SK-N-SH (cell line): ENCODE measurements at regions not wholly inside any gene's neighbourhood (a gene's known extent, or its start where the extent isn't known, plus 50 kb on each side); places are given as distances from the start of the nearest gene placed in this dataset.

Source experiments
- CTCF ChIA-PET: fragments of 300-600, 350-600 bp; formaldehyde crosslinking; extraction: SDS; loops from one replicate; lab custom pipeline; 2021; lab: Yijun Ruan, JAX
- POLR2A ChIA-PET: fragments of 350-600 bp; sonication (Branson Sonifier 250); formaldehyde crosslinking; extraction: SDS; loops from one replicate; lab custom pipeline; 2020; ENCODE audit warnings: antibody characterized with exemption, inconsistent platforms; lab: Yijun Ruan, JAX
- DNase-seq: peaks from one replicate; pipeline ENCODE4 v3.0.0; 2012
- H2AFZ ChIP-seq: fragments of 200-600 bp; sonication (generic); 2 replicates; pipeline ENCODE4 v1.8.1; 2016; ENCODE audit warnings: antibody characterized with exemption, mild to moderate bottlenecking, low read depth
- H3F3A ChIP-seq: fragments of 200-600 bp; sonication (generic); replicated peaks from 2 replicates; pipeline ENCODE3; 2016; ENCODE audit warnings: antibody characterized with exemption, mild to moderate bottlenecking; ENCODE audit not compliant: insufficient read depth
- H3K27ac ChIP-seq, 2 experiments: fragments of 200-500 bp in 1 of 2; fragments of 200-600 bp in 1 of 2; sonication (Bioruptor generic) in 1 of 2; sonication (generic), shearing (Covaris generic) in 1 of 2; 2 replicates each; pipeline versions ENCODE4 v1.5.1 to v1.6.1; 2014 to 2016; ENCODE audit warnings: low read depth in 2 of 2, inconsistent platforms in 1 of 2, low read length in 1 of 2, mild to moderate bottlenecking in 1 of 2, mixed read lengths in 1 of 2
- H3K27me3 ChIP-seq: fragments of 200-600 bp; sonication (generic), shearing (Covaris generic); 2 replicates; pipeline ENCODE4 v1.6.1; 2016; ENCODE audit warnings: mixed run types; ENCODE audit not compliant: insufficient read depth
- H3K36me3 ChIP-seq, 2 experiments: fragments of 200-500 bp in 1 of 2; fragments of 200-600 bp in 1 of 2; sonication (Bioruptor generic) in 1 of 2; sonication (generic) in 1 of 2; replicated peaks in 1 of 2; 2 replicates each; pipeline versions ENCODE3 to v1.5.1; 2014 to 2016; ENCODE audit warnings: low read length in 1 of 2, mild to moderate bottlenecking in 1 of 2; ENCODE audit not compliant: insufficient read depth in 2 of 2, control insufficient read depth in 1 of 2
- H3K4me1 ChIP-seq, 2 experiments: fragments of 200-500 bp in 1 of 2; fragments of 200-600 bp in 1 of 2; sonication (Bioruptor generic) in 1 of 2; sonication (generic), shearing (Covaris generic) in 1 of 2; 2 replicates each; pipeline versions ENCODE4 v1.5.1 to v1.6.1; 2014 to 2016; ENCODE audit warnings: low read depth in 1 of 2, low read length in 1 of 2, mixed run types in 1 of 2; ENCODE audit not compliant: insufficient read depth in 2 of 2, control insufficient read depth in 1 of 2
- H3K4me2 ChIP-seq: fragments of 200-600 bp; sonication (generic), shearing (Covaris generic); 2 replicates; pipeline ENCODE4 v1.6.1; 2017; ENCODE audit warnings: mixed run types
- H3K4me3 ChIP-seq, 2 experiments: fragments of 200-500 bp in 1 of 2; fragments of 200-600 bp in 1 of 2; sonication (Bioruptor generic) in 1 of 2; sonication (generic), shearing (Covaris generic) in 1 of 2; 2 replicates each; pipeline versions ENCODE4 v1.5.1 to v1.8.1; 2014 to 2016; ENCODE audit warnings: low read depth in 2 of 2, inconsistent platforms in 1 of 2, low read length in 1 of 2, mild to moderate bottlenecking in 1 of 2, mixed read lengths in 1 of 2, moderate library complexity in 1 of 2
- H3K79me2 ChIP-seq: fragments of 200-600 bp; sonication (generic); 2 replicates; pipeline ENCODE4 v1.8.1; 2017; ENCODE audit warnings: mild to moderate bottlenecking; ENCODE audit not compliant: insufficient read depth
- H3K9ac ChIP-seq: fragments of 200-600 bp; sonication (generic); 2 replicates; pipeline ENCODE4 v1.6.1; 2017; ENCODE audit warnings: mixed run types
- H3K9me2 ChIP-seq: fragments of 200-600 bp; sonication (generic); 2 replicates; pipeline ENCODE4 v1.6.1; 2017; ENCODE audit warnings: mixed run types
- H3K9me3 ChIP-seq: fragments of 200-600 bp; sonication (generic); 2 replicates; pipeline ENCODE4 v1.6.1; 2017; ENCODE audit warnings: mixed run types, mild to moderate bottlenecking, moderate library complexity
- H4K20me1 ChIP-seq: fragments of 200-600 bp; sonication (generic); 2 replicates; pipeline ENCODE4 v1.6.1; 2017; ENCODE audit warnings: mild to moderate bottlenecking, mixed run types; ENCODE audit not compliant: insufficient read depth
- CHD2 ChIP-seq: fragments of 150-350 bp; IDR thresholded peaks from 2 replicates; pipeline ENCODE4 v1.6.1; 2018; ENCODE audit warnings: low read length; ENCODE audit not compliant: partially characterized antibody
- EP300 ChIP-seq, 2 experiments: IDR thresholded peaks; 2 replicates each; pipeline versions ENCODE4 v1.4.0 to v1.6.1; 2012; ENCODE audit warnings: borderline replicate concordance in 1 of 2, low read depth in 1 of 2, low read length in 1 of 2
- EZH2phosphoT487 ChIP-seq: fragments of 200-600 bp; sonication (generic); IDR thresholded peaks from 2 replicates; pipeline ENCODE4 v1.6.1; 2017; ENCODE audit warnings: low read depth, mixed run types, mild to moderate bottlenecking, antibody characterized with exemption, moderate library complexity, borderline replicate concordance
- FOSL2 ChIP-seq: IDR thresholded peaks from 2 replicates; pipeline ENCODE4 v1.4.0; 2012; ENCODE audit warnings: low read depth, mild to moderate bottlenecking, moderate library complexity, borderline replicate concordance
- FOXM1 ChIP-seq: IDR thresholded peaks from 2 replicates; pipeline ENCODE4 v1.4.0; 2012; ENCODE audit warnings: low read depth, mild to moderate bottlenecking
- GABPA ChIP-seq: IDR thresholded peaks from 2 replicates; pipeline ENCODE4 v1.4.0; 2012; ENCODE audit warnings: low read depth, mild to moderate bottlenecking
- JUND ChIP-seq: IDR thresholded peaks from 2 replicates; pipeline ENCODE4 v1.4.0; 2012
- NFIC ChIP-seq: IDR thresholded peaks from 2 replicates; pipeline ENCODE4 v1.4.0; 2012; ENCODE audit warnings: borderline replicate concordance
- POLR2AphosphoS5 ChIP-seq: IDR thresholded peaks from 2 replicates; pipeline ENCODE4 v1.6.1; 2012; ENCODE audit warnings: low read depth, low read length
- RAD21 ChIP-seq: IDR thresholded peaks from 2 replicates; pipeline ENCODE4 v1.6.1; 2012; ENCODE audit warnings: mild to moderate bottlenecking, low read length
- RXRA ChIP-seq: IDR thresholded peaks from 2 replicates; pipeline ENCODE4 v1.4.0; 2012; ENCODE audit warnings: low read depth, mild to moderate bottlenecking, borderline replicate concordance
- SMC3 ChIP-seq: IDR thresholded peaks from 2 replicates; pipeline ENCODE4 v1.6.1; 2012; ENCODE audit warnings: low read depth, low read length, improper control_type of control experiment
- TAF1 ChIP-seq: IDR thresholded peaks from 2 replicates; pipeline ENCODE4 v1.6.1; 2012; ENCODE audit warnings: low read depth, mild to moderate bottlenecking, low read length, moderate library complexity, borderline replicate concordance
- TEAD4 ChIP-seq: IDR thresholded peaks from 2 replicates; pipeline ENCODE4 v1.4.0; 2012; ENCODE audit warnings: mild to moderate bottlenecking, borderline replicate concordance; ENCODE audit not compliant: insufficient read depth
- WGBS: methylation state at CpG from one replicate; pipeline ENCODE4 v1.1.6; 2017; ENCODE audit warnings: low lambda C conversion rate; 5-methylcytosine and 5-hydroxymethylcytosine counted together
- TF ChIP-seq, protein P1 (sequence below): IDR thresholded peaks from 2 replicates; pipeline ENCODE4 v1.4.0; 2012; ENCODE audit warnings: low read depth
- TF ChIP-seq, protein P2 (sequence below): fragments of 150-350 bp; IDR thresholded peaks from 2 replicates; pipeline ENCODE4 v1.6.1; 2016; ENCODE audit warnings: mild to moderate bottlenecking, low read depth, low read length
- TF ChIP-seq, protein P3 (sequence below): IDR thresholded peaks from 2 replicates; pipeline ENCODE4 v1.4.0; 2012; ENCODE audit warnings: low read depth, borderline replicate concordance

DNA sequence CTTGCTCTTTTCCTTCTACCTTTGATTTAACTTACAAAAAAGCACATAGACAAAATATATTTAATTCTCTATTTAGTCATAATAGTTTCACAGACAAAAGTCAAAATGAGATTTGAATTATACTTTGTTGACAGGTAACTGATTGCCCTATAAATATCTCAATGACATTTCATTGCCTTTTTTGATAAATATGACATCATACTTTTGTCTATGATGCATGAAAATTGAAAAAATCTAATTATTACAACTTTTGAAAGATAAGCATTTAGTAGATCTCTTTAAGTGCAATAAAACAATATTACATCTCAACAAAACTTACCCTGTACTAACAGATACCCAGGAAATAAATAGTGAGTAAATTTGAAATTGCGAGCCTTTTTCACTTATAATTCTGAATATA, 147.9 kb downstream of the SERPINI1 start:
- Histone ChIP-seq H3K9ac (no peak overlapping the region), H3K9me2 (no peaks in the 10 kb centered on the region), H3K4me1 (no peaks in the 10 kb centered on the region; a peak in 1 of 4 replicates), H3K4me3 (no peak overlapping the region), H3K27ac (no peak overlapping the region), H4K20me1 (no peaks in the 10 kb centered on the region), H3K36me3 (no peaks in the 10 kb centered on the region), H2AFZ (no peak overlapping the region), H3K79me2 (no peaks in the 10 kb centered on the region), H3K4me2 (no peak overlapping the region), H3K9me3 (no peaks in the 10 kb centered on the region), H3K27me3 (no peaks in the 10 kb centered on the region), H3F3A (no peaks in the 10 kb centered on the region)
- 92% methylated on average over 1 of the region's 1 CpG for WGBS
- ChIA-PET POLR2A (no interaction called here), CTCF (interaction anchor here (1.2 to 2.7 kb wide), 3 partner anchors 15 to 505 kb away, joined by 4 to 12 read pairs (median 7); no protein-coding TSS in a partner anchor)
- TF ChIP-seq POLR2AphosphoS5 (no peak), TAF1 (no peak), NFIC (no peak), TEAD4 (no peak), FOSL2 (no peak), EP300 (IDR thresholded peaks at IDR 0.05; ENCODE audit: borderline replicate concordance in 1 of 2, low read depth in 1 of 2, low read length in 1 of 2) (no peak), SMC3 (no peak), RAD21 (no peak), CHD2 (no peak), EZH2phosphoT487 (no peak), FOXM1 (no peak), JUND (no peak), GABPA (no peak), RXRA (no peak)
- TF ChIP-seq, protein P1, sequence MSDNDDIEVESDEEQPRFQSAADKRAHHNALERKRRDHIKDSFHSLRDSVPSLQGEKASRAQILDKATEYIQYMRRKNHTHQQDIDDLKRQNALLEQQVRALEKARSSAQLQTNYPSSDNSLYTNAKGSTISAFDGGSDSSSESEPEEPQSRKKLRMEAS, result no peak
- TF ChIP-seq, protein P2, sequence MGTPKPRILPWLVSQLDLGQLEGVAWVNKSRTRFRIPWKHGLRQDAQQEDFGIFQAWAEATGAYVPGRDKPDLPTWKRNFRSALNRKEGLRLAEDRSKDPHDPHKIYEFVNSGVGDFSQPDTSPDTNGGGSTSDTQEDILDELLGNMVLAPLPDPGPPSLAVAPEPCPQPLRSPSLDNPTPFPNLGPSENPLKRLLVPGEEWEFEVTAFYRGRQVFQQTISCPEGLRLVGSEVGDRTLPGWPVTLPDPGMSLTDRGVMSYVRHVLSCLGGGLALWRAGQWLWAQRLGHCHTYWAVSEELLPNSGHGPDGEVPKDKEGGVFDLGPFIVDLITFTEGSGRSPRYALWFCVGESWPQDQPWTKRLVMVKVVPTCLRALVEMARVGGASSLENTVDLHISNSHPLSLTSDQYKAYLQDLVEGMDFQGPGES, result no peak
- TF ChIP-seq, protein P3, sequence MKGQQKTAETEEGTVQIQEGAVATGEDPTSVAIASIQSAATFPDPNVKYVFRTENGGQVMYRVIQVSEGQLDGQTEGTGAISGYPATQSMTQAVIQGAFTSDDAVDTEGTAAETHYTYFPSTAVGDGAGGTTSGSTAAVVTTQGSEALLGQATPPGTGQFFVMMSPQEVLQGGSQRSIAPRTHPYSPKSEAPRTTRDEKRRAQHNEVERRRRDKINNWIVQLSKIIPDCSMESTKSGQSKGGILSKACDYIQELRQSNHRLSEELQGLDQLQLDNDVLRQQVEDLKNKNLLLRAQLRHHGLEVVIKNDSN, result no peak
- DNase-seq, result no peak
